Ovary (tissue), 3 donors: ENCODE measurements at regions not wholly inside any gene's neighbourhood (a gene's known extent, or its start where the extent isn't known, plus 50 kb on each side); places are given as distances from the start of the nearest gene placed in this dataset.

Experiments used
- CTCF ChIP-seq, 3 donors: fragments of 450-650 bp in 2 of 3; fragments of 200-600 bp in 1 of 3; IDR thresholded peaks; one replicate each; pipeline versions ENCODE4 v1.5.1 to v1.8.0; 2016 to 2022; ENCODE audit warnings: antibody characterized with exemption in 3 of 3, mild to moderate bottlenecking in 1 of 3
- EP300 ChIP-seq: sonication (generic); formaldehyde crosslinking; IDR thresholded peaks from one replicate; pipeline ENCODE4 v1.6.1; 2017; ENCODE audit warnings: antibody characterized with exemption
- POLR2A ChIP-seq: fragments of 450-650 bp; IDR thresholded peaks from one replicate; pipeline ENCODE4 v1.6.1; 2017; ENCODE audit warnings: antibody characterized with exemption, mild to moderate bottlenecking, moderate library complexity
- donor health status: DM: no; HTN: no; CAD: no.

- TF ChIP-seq CTCF (IDR thresholded peaks at IDR 0.05) (no peak), POLR2A (no peak), EP300 (no peak)
Measured at GRCh38 chr12:24505366-24506015, 443.4 kb downstream of the BCAT1 start.
